ENCODE measurements at regions not wholly inside any gene's neighbourhood (a gene's known extent, or its start where the extent isn't known, plus 50 kb on each side); places are given as distances from the start of the nearest gene placed in this dataset.
"Not testable (repeated sequence)": the region's sequence is repeated elsewhere in the genome, so short reads cannot be mapped to it uniquely, and the experiment has no call there.

DNA sequence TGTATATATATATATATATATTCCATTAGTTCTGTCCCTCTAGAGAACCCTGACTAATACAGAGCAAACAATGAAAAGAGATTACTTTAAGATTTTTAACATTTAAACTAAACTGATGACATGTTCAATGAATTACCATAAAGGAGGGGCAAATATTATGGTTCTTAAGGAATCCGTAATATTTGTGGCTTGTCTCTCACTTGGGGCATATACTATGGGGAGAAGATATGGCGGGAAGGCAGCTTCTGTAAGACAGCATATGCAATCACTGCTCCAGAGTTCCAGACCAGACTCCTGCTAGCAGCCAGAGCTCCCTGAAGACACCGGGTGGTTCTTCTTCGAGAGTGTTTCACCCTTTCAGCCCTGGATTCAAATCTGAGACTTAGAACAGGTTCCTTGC, 321.1 kb upstream of the NT5E start:
- no peak for DNase-seq

DNA sequence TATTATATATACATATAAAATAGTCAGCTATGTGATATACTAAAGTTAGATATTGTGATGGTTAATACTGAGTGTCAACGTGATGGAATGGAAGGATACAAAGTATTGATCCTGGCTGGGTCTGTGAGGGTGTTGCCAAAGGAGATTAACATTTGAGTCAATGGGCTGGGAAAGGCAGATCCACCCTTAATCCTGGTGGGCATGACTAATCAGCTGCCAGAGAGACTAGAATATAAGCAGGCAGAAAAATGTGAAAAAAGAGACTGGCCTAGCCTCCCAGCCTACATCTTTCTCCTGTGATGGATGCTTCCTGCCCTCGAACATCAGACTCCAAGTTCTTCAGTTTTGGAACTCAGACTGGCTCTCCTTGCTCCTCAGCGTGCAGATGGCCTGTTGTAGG, 321.6 kb upstream of the NT5E start:
- not testable (repeated sequence) for DNase-seq

DNA sequence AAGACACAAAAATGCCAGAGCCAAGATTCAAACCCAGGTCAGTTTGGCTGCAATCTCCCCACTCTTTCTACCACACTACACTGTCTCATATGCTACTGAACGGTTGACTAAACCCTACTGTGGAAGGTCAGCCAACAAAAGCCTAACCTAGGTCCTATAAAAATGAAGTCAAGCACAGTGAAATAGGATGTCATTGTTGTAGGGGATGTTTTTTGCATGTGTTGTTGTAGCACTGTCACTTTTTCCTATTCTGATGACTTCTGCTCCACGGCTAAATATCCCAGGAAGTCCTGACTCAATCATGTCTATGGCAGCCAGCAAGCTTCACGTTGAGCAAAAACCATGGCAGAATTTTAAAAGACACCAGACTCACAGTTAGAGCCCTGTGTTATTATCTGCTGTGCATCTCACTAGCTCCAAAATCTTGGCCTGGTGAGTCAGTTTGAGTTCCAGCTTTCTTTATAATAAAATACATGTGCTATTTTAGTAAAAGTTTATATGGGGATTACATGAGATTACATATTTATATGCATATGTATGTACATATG, 322.1 kb upstream of the NT5E start:
- DNase-seq, result no peak

DNA sequence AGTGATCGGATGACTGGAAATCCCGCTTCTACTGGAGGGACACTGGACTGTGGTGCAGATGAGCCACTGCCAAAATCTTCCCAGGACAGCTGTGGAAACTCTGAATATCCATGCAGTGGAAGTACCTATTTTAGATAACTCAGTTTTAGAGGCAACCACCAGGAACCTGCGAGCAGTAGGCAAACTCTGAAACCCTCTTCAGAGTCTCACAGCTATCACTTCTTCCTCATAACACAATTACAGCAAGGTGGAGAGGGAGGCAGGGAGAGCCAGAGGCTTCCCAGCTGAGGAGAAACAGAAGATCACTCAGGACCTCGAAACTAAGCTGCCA, 322.8 kb upstream of the NT5E start:
- DNase-seq, result no peak

DNA sequence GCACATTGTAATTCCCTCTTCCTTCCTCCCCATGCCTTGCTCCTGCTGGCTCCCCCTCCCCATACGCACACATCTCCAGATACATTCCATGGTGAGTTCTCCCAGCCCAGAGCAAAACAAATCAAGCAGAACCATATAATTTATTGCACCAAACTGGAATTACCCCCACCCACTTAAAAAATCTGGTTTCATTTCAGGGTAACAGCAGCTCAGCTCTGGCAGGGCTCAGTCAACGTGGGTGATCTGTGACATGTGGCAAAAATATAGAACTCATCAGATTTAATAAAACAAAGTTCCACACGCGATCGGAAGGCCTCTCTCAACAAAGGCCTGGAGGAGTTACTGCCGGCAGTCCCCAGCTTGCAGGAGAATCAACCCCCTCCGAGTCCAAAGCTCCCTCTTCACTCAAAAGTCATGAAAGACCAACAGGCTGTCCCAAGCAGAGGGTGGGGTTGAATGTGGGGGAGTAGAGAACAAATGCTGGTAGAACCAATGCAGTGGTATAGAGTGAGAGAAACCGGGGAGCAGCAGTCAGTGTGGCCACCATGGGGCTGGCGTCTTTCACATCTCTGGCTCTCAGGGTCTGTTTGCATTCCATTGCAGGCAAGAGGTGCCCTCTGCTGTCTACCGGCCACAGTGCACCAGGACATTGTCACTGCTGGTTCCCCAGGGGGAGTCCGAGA, 323.3 kb upstream of the NT5E start:
- DNase-seq, result peak in 1 of 2 donors; percentile 30

DNA sequence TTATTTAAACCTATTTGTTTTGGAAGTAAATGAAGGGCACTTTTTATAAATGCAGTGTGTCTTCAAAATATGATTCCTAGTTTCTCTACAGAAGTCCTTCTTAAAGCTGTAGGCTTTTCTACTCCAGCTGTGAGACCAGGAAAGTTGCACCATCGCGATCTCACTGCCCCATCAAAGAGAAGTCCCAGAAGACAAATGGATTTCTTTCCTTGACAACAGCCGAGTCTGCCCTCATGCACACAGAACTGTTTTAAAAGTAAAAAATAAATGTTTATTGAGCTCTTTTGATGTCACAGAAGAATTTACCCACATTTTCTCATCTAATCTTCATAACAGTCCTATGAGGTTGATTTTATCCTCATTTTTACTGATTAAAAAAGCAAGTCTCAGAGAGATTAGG, 324.4 kb upstream of the NT5E start:
- no peak for DNase-seq

DNA sequence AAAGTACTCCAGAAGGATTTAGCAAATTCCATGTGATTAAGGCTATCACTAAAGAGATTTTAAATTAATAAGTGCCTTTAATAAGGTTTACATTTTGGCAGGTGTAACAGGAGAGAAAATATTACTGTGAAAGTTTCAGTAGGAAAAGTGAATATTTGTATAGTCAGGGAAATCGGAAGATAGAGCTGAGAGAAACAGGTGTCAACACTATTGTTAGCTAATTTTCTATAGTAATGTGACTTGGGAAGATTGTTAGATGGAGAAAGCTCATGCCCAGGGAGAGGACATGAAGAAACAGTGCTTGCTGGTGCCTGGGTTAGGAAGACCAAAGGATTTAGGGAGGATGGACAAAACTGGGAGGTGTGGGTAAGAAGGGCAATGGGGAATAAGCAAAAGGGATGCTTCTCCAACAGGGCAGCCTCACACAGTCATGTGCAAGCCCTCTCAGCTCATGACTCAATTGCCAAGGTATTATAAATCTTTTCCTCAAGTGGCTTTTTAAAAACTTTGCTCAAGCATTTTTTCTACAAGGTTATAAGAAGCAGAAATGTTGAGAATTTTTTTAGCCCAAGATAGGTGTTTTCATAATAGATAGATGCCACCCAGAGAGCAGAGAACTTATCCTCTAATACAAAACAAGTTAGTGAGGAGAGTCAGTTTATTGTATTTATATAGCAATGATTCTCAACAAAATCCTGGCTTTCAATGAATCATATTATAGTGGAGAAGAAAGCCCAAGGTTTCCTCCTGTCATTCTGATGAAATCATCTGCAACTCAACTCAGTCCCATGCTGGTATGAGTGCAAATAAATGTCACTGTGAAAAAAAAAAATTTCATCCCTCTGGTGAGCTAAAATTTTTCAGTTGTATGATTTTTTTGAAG, 325.2 kb upstream of the NT5E start:
- DNase-seq, result no peak

DNA sequence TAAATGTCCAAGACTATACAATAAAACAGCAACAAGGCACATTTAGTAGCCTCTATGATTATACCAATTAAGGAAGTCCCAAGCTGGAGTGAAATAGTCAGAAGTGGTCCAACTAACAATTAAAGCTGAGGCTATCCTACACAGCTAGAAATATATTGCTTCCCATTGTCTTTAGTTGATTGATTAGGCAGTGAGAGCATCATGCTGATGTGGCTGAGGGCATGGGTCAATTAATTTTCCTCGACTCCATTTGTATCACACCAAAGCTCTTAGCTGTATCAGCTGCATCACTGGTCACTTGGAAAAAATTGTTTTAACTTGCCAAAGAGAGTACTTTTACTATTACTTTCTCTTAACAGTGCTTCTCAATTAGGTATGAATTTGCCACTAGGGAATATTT, 328.7 kb upstream of the NT5E start:
- no peak for DNase-seq

DNA sequence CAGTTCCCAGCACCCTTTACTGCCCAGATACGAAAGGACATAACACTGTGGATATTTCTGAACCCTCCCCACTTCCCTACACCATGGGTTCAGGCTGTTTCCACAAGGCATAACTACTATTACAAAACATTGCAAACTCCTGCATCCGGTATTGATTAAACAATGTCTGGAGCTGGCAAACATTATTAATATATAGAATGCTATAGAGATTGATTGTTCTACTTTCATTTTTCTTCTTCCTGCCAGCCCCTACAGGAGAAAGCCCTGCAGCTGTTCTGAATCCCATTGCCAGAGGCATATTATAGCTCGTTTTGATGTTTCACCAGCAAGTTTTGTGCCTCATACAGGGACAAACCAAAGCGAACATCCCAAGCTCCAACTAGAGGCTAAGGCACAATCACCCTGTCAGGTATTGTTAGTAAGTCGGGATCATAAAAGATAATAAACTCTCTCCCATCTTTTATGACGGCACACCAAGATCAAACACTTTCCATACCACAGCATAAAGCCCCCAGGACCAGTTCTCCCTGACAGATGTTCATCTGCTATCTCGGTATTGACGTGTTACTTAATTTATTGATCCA, 331.1 kb upstream of the NT5E start:
- DNase-seq, result no peak

DNA sequence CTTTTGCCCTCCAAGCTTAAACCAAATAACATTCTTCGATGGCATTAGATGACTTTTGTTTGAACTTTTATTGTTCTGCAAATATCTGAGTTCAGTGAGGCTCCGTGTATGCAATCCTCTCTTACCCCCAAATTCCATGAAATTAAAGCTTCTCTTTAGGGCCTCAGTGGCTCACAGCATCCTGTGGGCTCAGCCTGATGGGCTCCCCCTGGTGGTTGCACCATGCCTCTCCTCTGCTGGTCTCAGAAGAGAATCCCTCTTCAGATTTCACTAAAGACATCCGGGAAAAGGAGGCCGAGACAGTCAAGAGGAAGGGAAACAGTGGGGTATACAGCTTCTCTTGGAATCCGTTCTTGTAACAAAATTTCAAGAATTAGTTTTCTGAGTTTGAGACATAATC, 331.6 kb upstream of the NT5E start:
- no peak for DNase-seq

DNA sequence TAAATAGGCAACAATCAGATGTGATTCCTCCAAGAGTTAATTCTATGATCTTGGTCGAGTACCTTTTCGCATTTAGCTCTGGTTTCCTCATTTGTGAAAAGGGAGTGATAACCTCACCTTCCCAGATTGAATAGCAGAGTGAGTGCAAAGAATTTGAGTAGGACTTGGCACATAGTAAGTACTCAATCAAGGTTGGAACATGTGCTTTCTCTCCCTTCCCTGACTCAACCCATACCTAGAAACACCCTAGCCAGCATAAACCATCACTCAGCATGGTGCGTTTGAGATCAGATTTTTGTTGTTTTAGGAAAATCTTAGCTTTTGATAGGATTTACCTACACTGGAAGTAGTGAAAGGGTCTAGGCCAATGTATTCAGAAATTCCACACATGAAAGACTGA, 333.4 kb upstream of the NT5E start:
- no peak for DNase-seq

DNA sequence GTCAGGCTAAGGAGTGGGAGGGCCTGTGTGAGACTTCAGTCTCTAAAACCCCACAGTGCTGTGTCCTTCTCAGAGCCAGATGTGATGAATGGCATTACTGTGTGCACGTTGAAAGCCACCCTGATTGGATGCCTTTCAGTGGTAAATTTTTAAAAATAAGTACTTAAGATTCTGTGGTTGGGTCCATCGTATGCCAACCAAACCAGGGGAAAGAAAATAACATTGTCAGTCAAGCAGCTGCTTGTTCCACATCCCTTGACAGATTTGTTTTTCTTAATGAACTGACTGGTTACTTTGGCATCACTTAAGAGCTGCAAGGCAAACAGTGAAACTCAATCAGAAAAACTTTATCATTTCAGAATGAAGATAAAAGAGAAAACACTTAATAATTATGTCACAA, 334.0 kb upstream of the NT5E start:
- DNase-seq, result peak in 1 of 2 donors; percentile 15

DNA sequence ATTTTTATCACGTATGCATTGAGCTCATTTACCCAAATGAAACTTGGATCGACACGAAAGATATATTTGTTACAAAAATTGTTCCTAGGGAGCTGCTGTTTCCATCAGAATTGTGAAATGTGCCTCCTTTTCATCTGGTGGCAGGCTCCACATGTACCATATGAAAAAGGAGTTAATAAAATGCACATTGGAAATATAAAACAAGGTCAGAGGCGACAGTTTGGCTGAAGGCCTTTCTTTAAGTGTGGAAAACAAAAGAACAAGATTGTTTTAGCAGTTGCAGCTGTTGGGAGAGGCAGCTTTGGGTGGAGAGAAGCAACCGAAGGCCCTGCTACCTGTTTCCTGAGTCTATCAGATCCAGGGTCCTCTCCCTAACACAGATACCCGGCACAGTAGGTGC, 334.5 kb upstream of the NT5E start:
- DNase-seq, result peak in 1 of 2 donors; percentile 38

DNA sequence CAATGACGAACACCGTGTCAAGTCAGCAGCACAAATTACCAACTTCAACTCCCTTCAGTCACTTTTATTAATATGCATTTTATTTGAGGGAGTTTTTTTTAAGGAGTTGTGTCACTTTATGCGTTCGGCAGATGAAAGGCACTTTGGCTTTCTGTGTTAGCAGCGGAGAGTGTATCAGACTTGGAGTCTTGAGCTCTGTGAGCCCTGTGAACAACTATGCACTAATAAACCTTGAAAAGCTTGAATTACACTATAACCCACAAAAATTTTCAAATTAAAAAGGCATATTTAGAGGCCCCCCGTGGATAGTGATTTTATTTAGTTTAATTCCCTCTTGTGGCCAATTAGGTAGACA, 335.3 kb upstream of the NT5E start:
- no peak for DNase-seq

DNA sequence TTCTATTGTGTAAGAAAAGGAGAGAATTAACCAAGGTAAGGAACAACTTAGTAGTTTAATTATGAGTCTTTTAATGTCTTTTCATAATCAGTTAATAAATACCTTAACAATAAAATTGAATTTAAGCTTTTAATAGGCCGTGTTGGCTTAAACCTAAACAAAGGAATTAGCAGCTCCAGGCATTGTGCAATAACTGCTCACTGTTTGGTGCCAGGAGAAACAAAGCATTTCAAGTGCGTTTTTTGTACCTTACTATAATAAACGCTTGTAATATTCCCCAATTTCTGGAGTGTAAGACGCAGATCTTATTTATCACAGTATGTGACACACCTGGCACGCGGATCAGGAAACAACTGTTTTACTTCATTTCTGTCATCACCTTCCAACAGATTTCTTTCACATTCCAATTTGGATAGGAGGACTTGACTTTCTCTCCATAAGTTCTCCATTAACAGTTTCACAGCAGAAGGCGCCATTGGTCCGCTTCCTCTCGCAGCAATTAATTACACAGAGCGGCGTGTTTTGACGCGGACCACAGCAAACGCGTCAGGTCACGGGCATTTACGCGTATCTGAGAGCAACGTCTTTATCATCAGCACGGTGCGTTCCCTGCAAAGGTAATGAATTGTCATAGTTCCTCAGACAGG, 335.8 kb upstream of the NT5E start:
- no peak for DNase-seq

DNA sequence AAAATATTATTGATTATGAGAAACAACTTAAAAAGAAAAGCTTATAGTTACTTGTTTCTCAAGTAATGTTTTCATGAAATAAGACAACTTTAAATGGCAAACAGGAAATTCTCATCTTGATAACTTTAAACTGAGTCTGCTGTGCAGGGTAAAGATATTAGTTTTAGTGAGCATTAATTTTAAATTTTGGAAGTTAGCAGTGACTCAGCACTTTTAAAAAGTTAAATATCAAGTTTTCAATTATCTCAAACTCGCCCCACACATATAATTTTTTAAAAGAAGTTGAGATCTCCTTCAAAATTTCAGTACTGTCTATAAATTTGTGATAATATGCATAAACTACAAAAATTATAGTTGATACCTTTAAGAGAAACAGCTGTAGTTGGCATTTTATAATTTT, 337.3 kb upstream of the NT5E start:
- no peak for DNase-seq

DNA sequence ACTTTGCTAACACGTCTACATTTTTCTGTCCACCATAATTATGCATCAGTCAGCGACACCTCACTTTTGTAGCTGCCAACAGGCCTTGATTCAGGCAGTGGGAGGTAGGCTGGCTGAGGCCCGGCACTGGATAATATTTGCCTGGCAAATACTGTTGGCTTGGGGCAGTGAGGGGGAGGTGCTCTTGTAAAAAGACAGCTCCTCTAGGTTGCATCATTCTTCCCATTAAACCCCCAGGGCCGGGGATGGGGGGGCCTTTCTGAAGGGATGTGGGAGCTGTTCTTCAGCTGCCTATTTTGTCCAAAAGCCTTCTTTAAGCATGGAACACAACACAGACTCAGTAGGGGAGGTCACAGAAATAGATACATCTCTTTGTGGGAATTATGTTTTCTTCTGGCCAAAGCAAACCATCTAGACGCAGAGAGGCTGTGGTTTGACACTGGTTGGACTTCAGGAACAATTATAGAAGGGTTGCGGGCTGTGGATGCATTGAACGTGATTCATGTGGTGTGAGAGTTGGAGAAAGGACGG, 338.3 kb upstream of the NT5E start:
- no peak for DNase-seq

DNA sequence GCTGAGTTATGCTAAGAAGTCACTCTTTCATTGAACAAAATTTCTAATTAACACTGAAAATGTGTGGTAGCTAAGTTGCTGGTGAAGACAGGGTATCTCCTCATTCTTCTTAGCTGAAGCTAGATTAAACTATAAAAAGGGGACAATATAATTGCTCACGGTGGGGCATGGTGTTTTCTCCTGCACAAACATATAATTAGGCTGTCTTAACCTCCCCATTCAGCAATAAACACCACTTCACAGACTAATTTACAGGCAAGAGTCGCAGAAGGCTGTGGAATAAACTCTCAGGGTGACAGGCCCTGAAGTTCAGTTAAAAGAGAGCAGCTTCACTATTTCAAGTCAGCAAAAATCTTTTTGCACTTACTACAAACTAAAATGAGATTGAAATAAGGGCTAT, 338.9 kb upstream of the NT5E start:
- no peak for DNase-seq

DNA sequence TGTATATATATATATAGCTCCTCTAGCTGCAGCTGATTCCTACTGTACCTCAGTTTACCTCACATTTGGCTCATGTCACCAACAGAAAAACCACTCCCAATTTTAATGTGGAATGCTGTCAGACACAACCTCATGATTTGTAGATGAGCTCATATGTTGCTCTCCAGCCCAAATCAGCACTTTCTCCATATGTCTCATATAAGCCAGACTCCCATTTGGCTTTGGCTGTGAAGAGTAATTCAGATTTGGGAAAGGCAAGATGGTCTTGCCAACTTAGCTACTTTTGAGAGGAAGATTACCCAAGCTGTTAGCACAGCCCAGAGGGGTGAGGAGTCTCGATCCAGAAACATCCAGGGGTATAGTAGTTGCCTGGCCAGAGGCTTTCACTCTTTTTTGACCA, 342.2 kb upstream of the NT5E start:
- no peak for DNase-seq

DNA sequence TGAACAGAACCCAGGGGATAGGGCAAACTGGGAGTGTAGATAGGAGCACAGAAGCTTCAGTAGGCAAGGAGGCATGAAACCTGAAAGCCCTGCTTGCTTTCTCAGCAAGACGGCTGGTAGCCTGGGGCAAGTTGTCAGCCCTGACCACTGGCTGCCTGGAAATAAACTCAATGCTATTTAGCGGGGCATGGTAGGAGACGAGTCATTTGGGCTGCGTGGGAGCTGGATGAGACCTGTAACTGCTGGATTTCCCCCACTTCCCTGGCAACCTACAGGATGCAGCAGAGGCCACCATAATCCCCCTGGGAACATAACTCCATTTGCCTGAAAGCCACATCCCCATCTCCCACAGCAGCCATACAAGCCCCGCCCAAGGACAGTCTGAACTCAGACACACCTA, 332.6 kb upstream of the TBX18 start:
- no peak for DNase-seq

DNA sequence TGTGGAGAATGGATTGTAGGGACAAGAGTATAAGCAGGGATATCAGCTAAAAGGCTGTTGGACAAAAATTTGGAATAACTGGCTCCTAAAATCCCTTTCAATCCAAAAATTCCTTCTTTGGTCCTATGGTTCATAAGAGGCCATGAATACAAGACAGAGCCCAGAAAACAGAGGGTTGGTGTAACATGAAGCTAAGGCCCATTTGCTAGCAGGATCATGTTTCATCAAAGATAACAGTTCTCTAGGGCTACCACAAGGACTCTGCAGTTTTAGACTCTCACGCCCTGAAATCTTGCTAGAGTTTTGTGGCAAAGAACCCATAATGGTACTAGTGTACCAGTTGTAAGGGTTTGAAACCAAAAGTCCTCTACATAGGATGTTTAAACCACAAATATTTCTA, 327.8 kb upstream of the TBX18 start:
- no peak for DNase-seq

DNA sequence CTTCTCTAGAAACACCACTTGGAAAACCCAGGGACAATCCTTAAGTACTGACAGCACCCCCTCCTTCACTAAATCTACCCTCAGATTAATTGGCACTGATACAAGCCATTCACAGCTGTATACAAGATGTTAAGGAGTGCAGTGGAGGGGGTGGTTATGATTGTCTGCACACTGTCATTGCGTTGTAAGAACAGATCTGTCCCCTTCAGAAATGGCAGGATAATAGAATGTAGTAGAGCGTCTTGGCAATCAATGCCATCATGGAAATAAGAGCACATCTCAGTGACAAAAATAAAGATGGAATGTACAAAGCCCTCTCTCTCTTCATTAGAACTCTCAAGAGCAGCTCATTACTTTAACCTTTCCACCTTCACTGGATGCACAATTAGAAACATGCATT, 324.9 kb upstream of the TBX18 start:
- DNase-seq, result no peak
